WERI-Rb-1 (cell line): ENCODE measurements at regions not wholly inside any gene's neighbourhood (a gene's known extent, or its start where the extent isn't known, plus 50 kb on each side); places are given as distances from the start of the nearest gene placed in this dataset.

Experiments
- DNase-seq: peaks from one replicate; pipeline ENCODE4 v3.0.0-alpha.2; 2020
- H3K27ac ChIP-seq: fragments of 250-450 bp; sonication (Bioruptor Pico); 2 replicates; pipeline ENCODE4 v1.5.1; 2020; ENCODE audit warnings: mild to moderate bottlenecking, moderate library complexity
- H3K27me3 ChIP-seq: fragments of 250-450 bp; sonication (Bioruptor Pico); 2 replicates; pipeline ENCODE4 v1.5.1; 2021; ENCODE audit warnings: mild to moderate bottlenecking, low read depth, moderate library complexity; ENCODE audit not compliant: insufficient read depth, severe bottlenecking
- H3K36me3 ChIP-seq: fragments of 250-450 bp; sonication (Bioruptor Pico); 2 replicates; pipeline ENCODE4 v1.5.1; 2020; ENCODE audit warnings: mild to moderate bottlenecking, moderate library complexity
- H3K4me3 ChIP-seq: 2 replicates; pipeline ENCODE4 v1.5.1; 2011; ENCODE audit warnings: low read depth, mild to moderate bottlenecking, control low read depth, low read length
- H3K9me3 ChIP-seq: fragments of 250-450 bp; sonication (Bioruptor Pico); 2 replicates; pipeline ENCODE4 v1.5.1; 2021; ENCODE audit warnings: mild to moderate bottlenecking, moderate library complexity; ENCODE audit not compliant: severe bottlenecking
- CTCF ChIP-seq: IDR thresholded peaks from 2 replicates; pipeline ENCODE4 v1.5.1; 2011; ENCODE audit warnings: low read depth, mild to moderate bottlenecking, control low read depth, inconsistent platforms, low read length

DNA sequence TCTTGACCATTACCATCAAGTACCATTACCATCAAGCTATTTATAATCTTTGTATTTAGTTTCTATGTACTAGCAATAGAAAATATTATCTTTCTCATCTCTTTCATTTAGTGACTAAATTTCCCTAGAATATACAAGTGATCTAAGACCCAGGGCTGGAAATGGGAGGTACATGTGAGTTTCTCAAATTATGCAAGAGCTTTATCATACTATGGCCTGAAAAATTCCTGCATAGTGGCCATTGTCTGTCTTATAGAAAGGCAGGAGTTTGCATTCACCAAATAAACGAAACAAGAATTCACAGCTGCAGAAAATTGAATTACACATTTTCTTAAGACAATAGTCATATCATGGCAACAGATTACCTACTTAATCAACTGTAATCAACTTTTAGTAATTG, 50.7 kb upstream of the HDAC9 start:
- no peak for DNase-seq
- no peak for TF ChIP-seq CTCF
- Histone ChIP-seq H3K36me3 (no peaks in the 10 kb centered on the region), H3K27me3 (no peaks in the 10 kb centered on the region), H3K27ac (no peak overlapping the region), H3K9me3 (no peaks in the 10 kb centered on the region), H3K4me3 (no peak overlapping the region)

DNA sequence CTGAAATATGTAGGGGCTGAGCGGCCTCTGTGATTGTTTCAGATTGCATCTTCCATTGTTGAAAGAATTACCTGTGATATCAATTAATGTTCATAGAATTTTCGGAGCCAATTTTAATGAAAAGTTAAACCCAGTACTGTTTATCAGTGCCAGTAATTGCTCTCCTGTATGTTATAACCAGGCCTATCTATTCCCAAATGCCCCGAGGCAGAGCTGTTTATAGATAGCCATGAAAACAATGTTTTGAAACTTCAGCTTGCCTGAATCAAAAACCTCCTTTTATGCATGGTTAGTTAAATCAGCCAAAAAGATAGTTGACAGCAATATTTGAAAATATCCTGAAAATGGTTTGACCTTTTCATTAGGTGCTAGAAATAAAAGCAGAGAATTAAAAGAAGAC, 50.1 kb upstream of the HDAC9 start:
- H3K9me3 ChIP-seq = no peaks in the 10 kb centered on the region
- no peaks in the 10 kb centered on the region for H3K36me3 ChIP-seq
- H3K27ac ChIP-seq = no peak overlapping the region
- TF ChIP-seq CTCF = no peak
- DNase-seq = no peak
- no peak overlapping the region for H3K4me3 ChIP-seq
- no peaks in the 10 kb centered on the region for H3K27me3 ChIP-seq
